Sigmoid colon (tissue), 4 donors: ENCODE measurements at regions not wholly inside any gene's neighbourhood (a gene's known extent, or its start where the extent isn't known, plus 50 kb on each side); places are given as distances from the start of the nearest gene placed in this dataset.

Source experiments
- CTCF ChIP-seq, 4 experiments: fragments of 450-650 bp in 3 of 4; fragments of 200-600 bp in 1 of 4; IDR thresholded peaks; one replicate each; pipeline ENCODE4 v1.5.1; 2016 to 2019; ENCODE audit warnings: antibody characterized with exemption in 4 of 4, mild to moderate bottlenecking in 3 of 4, moderate library complexity in 2 of 4
- EP300 ChIP-seq, 4 donors: sonication (generic); formaldehyde crosslinking; IDR thresholded peaks; one replicate each; pipeline ENCODE4 v1.6.1; 2017; ENCODE audit warnings: antibody characterized with exemption in 4 of 4
- POLR2A ChIP-seq, 2 donors: fragments of 450-650 bp; IDR thresholded peaks; one replicate each; pipeline ENCODE4 v1.6.1; 2016; ENCODE audit warnings: antibody characterized with exemption in 2 of 2, mild to moderate bottlenecking in 2 of 2, moderate library complexity in 2 of 2
- POLR2AphosphoS5 ChIP-seq, 4 donors: sonication (generic); formaldehyde crosslinking; IDR thresholded peaks; one replicate each; pipeline ENCODE4 v1.6.1; 2017; ENCODE audit warnings: antibody characterized with exemption in 4 of 4

GRCh38 chr5:152188251-152188650 is 216.8 kb downstream of the NMUR2 start:
- TF ChIP-seq CTCF (IDR thresholded peaks at IDR 0.05), result no peak
- no peak for TF ChIP-seq EP300 (IDR thresholded peaks at IDR 0.05)
- TF ChIP-seq POLR2A (IDR thresholded peaks at IDR 0.05), result no peak
- TF ChIP-seq POLR2AphosphoS5 (IDR thresholded peaks at IDR 0.05), result no peak
